HG03565 (cell line): ENCODE measurements at regions not wholly inside any gene's neighbourhood (a gene's known extent, or its start where the extent isn't known, plus 50 kb on each side); places are given as distances from the start of the nearest gene placed in this dataset.
"Not testable (repeated sequence)": the region's sequence is repeated elsewhere in the genome, so short reads cannot be mapped to it uniquely, and the experiment has no call there.

Source experiments
- ATAC-seq: cut with Tn5 transposase; IDR thresholded peaks from one replicate; pipeline ENCODE4 v1.9.1; 2021; ENCODE audit warnings: mild to moderate bottlenecking, moderate library complexity; ENCODE audit not compliant: unreplicated experiment

GRCh38 chr17:62322313-62322712, 58.0 kb upstream of the EFCAB3 start:
- no peak for ATAC-seq

- no peak for ATAC-seq
These were observed 58.9 kb upstream of the EFCAB3 start for GRCh38 chr17:62321451-62321850.

GRCh38 chr17:62319846-62320245, 60.5 kb upstream of the EFCAB3 start:
- no peak for ATAC-seq

- no peak for ATAC-seq
These were observed 71.0 kb upstream of the EFCAB3 start for GRCh38 chr17:62309396-62309795.

DNA sequence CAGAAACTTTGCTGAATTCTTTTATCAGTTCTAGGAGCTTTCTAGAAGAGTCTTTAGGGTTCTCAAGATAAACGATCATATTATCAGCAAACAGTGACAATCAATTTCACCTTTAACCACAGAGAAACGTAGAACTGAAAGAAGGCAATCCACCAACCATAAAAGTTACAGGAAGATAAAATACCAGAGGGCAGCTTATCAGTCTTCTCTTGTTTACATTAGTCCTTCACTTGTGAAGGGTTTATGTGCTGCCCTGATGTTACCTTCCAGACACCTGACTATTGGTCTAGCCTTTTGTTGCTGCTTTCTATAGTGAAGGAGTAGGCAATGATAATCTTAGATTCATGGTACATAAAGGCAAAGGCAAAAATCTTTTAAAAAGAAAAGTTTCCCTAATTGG, 73.2 kb upstream of the EFCAB3 start:
- ATAC-seq, result no peak

- ATAC-seq, result no peak
These were observed 76.9 kb upstream of the EFCAB3 start for GRCh38 chr17:62303476-62303875.

- ATAC-seq, result no peak
These were observed 79.7 kb upstream of the EFCAB3 start for GRCh38 chr17:62300697-62301096.

- not testable (repeated sequence) for ATAC-seq
These were observed 105.1 kb upstream of the EFCAB3 start for GRCh38 chr17:62275290-62275689.

DNA sequence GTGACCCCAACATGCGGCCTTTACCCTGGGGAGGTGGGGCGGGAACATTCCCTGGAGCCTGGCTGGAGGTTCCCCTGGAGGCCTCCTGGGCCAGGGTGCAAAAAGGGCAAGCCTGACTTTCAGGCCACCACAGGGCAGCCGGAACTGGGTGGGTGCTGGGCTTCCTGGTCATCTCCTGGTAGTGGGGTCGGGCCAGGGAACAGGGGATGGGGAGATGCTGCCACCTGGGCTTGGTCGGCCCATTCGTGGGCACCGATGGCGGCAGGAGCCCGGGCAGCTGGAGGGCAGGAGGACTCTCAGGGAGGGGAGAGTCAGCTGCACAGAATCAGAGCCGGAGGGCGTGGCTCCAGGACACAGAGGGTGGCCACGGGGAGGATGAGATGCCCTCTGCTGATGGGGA, 112.0 kb upstream of the EFCAB3 start:
- ATAC-seq, result not testable (repeated sequence)

DNA sequence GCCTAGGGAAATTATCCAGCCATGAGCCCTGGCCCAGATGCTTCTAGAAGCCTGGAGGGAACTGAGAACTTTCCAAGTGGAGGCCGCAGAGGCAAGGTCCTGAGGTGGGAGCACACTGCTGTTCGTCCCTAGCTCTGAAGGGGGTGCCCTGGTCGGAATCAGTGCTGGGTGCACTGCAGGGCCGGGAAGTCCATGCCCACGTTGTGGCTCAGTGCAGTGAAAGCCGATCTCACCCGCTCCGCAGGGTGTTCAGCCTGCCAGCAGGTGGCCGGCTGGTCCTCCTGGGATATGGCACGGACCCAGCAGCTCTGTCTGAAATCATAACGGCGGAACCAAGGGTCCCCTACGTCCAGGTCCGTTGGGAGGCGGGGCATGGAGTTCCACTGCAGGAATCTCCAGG, 115.4 kb upstream of the EFCAB3 start:
- not testable (repeated sequence) for ATAC-seq

DNA sequence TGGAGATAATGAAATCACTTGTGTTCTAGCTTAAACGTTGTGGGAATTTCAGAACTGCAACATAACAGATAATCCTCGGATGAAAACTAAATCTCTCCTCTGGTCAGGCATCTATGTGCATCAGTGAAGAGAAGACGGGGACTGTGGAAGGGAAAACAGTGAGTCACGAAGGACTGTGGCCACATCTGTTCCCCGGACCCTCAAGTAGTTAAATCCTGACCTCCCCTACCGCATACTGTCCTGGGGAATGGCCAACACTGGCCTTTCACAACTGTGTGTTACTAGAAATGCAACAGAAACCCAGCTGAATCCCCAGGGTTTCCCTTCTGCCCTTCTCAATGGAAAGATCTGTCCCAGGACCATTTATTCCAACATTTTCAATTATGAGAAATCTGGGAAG, 124.6 kb upstream of the EFCAB3 start:
- not testable (repeated sequence) for ATAC-seq

- not testable (repeated sequence) for ATAC-seq
These were observed 138.3 kb upstream of the EFCAB3 start for GRCh38 chr17:62242076-62242475.

DNA sequence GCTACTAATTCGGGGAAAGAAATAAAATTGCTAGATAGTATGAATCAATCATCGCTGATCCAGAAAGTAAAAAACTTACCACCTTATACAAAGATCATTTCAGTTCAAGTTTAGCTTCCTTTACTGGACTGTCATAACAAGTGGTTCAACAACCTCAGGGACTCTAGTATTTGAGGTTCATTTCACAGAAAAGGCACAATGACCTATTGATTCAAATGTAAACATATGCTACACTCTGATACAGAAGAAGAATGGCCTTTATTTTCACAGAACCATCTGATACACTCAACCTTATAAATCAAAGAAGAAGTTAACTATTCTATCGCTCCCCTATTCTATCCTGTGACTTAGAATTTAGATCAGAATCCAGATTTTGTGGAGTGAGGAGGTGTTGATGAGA, 140.8 kb upstream of the EFCAB3 start:
- not testable (repeated sequence) for ATAC-seq

GRCh38 chr17:62238551-62239338, 141.6 kb upstream of the EFCAB3 start:
- ATAC-seq, result not testable (repeated sequence)

GRCh38 chr17:62233822-62234481, 146.4 kb upstream of the EFCAB3 start:
- not testable (repeated sequence) for ATAC-seq

DNA sequence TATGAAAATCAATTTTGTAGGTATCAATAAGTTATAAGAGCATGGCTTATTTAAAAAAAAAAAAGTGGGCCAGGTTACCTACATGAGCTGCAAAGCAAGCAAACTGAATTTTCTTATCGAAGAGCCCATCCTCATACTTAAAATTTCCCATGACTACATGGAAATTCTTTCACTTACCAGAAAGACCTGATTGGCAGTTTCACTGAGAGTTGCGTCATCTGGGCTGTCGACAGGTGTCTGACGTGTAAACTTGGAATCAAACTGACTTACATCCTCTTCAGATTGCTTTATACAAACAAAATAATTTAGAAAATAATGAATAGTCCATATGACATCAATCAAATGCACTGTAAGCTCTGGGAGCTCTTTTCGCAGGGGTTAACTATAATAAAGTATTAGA, 149.1 kb upstream of the EFCAB3 start:
- ATAC-seq, result not testable (repeated sequence)

- not testable (repeated sequence) for ATAC-seq
These were observed 153.6 kb upstream of the EFCAB3 start for GRCh38 chr17:62226610-62227240.

- ATAC-seq, result not testable (repeated sequence)
These were observed 156.8 kb upstream of the EFCAB3 start for GRCh38 chr17:62223585-62223984.

DNA sequence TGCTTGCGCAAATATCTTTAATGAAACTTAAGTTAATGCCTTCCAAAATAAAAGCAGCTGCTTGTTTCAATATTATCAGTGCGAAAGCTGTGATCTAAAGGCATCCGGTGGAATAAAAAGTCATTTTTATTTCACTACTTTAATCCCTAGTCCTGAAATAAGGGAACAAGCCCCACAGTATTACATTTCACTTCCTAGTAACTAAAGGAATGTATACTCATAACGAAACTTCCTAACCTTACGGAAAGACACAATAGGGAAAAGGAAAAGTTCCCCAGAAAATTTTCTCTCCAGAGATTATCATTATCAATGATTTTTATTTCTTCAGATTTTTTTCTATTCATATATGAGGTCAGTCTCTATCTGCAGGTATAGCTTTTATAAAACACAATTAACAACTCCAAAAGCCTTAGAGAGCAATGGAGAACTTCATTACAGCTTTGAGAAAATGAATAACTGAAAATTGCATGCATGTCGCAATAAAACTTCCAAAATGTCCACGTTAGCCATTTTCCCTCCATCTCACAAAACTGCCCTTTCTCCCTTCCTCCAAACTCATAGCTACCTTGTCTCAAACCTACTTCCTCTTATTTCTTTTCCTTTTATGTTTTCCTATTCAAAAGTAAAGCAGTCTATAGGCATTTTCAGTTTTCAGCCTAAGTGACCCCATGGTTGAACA, 154.3 kb upstream of the MED13 start:
- no peak for ATAC-seq

DNA sequence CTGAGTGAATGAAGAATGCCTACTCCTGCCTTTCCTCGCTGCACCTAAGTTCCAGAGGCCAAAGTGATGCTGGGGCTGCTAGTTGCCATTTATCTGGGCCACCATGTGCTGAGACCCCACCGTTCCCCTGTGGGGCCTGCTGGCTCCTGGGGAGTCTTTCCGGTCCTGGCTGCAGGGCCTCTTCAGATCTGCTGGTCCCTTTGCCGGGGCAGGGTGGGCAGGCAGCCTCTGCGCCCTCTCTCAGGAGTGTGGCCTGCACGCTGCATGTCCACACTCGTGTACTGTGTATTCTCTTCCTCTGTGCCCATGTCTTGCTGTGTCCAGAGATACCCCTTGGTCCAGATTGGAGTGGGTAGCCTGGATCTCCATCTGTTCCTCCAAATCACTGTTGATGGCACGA, 151.8 kb upstream of the MED13 start:
- ATAC-seq, result no peak

DNA sequence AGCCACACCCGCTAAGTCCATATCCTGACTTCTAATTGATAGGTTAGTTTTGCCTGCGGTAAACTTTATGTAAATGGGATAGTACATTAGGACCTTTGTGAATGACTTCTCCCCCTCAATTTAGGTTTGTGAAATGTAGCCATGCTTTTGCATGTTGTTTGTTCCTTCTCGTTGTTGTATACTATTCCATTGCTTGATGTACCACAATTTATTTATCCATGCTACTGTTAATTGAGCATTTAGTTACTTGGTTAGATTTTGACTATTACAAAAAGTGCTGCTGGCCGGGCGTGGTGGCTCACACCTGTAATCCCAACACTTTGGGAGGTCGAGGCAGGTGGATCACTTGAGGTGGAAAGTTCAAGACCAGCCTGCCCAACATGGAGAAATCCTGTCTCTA, 150.8 kb upstream of the MED13 start:
- ATAC-seq, result not testable (repeated sequence)
